ENCODE measurements at regions not wholly inside any gene's neighbourhood (a gene's known extent, or its start where the extent isn't known, plus 50 kb on each side); places are given as distances from the start of the nearest gene placed in this dataset.

GRCh38 chr9:29514336-29514735 is 1941.1 kb upstream of the C9orf72 start:
- Histone ChIP-seq H3K27me3 (ENCODE audit: control insufficient read depth in 2 of 2, insufficient read depth in 2 of 2, low read length in 2 of 2) (no peaks in the 10 kb centered on the region), H3K27ac (ENCODE audit: extremely low read depth, low read depth, low read length) (no peak overlapping the region), H3K9ac (ENCODE audit: insufficient read depth in 1 of 2, low read depth in 2 of 2, low read length in 2 of 2) (no peak overlapping the region), H3K9me3 (replicated peaks; ENCODE audit: control insufficient read depth, insufficient read depth, low read depth, low read length) (no peaks in the 10 kb centered on the region), H2AFZ (ENCODE audit: low read depth, low read length) (no peak overlapping the region), H3K4me3 (no peak overlapping the region), H3K9me1 (ENCODE audit: control insufficient read depth, insufficient read depth, low read length) (no peaks in the 10 kb centered on the region), H3K36me3 (ENCODE audit: control insufficient read depth, insufficient read depth, low read length) (no peaks in the 10 kb centered on the region), H3K4me1 (replicated peaks in 1 of 2; ENCODE audit: control insufficient read depth in 2 of 2, insufficient read depth in 2 of 2, low read length in 2 of 2) (no peaks in the 10 kb centered on the region), H3K79me2 (ENCODE audit: control insufficient read depth, insufficient read depth, low read length) (no peaks in the 10 kb centered on the region), H3K4me2 (ENCODE audit: insufficient read depth, low read length) (no peak overlapping the region), H4K20me1 (replicated peaks; ENCODE audit: control insufficient read depth, insufficient read depth, low read length) (no peaks in the 10 kb centered on the region)
- DNase-seq (ENCODE audit: extremely low read depth in 1 of 4, low spot score in 3 of 4) = no peak
- in situ Hi-C loops (cut with MboI) = no loop called here
- no peak for ATAC-seq
- no TSS peak for BruUV-seq (replicated peaks)
- CTCF ChIA-PET (ENCODE audit: low intra/inter-chr PET ratio) = no interaction called here
- TF ChIP-seq TOE1 (IDR thresholded peaks at IDR 0.05; ENCODE audit: borderline replicate concordance) = no peak
- TF ChIP-seq TOE1 (CRISPR knock-in tag; IDR thresholded peaks at IDR 0.05; ENCODE audit: borderline replicate concordance, low read depth) = no peak
- TF ChIP-seq SETDB1 (IDR thresholded peaks at IDR 0.05; ENCODE audit: low read length) = no peak
- TF ChIP-seq, protein P1, sequence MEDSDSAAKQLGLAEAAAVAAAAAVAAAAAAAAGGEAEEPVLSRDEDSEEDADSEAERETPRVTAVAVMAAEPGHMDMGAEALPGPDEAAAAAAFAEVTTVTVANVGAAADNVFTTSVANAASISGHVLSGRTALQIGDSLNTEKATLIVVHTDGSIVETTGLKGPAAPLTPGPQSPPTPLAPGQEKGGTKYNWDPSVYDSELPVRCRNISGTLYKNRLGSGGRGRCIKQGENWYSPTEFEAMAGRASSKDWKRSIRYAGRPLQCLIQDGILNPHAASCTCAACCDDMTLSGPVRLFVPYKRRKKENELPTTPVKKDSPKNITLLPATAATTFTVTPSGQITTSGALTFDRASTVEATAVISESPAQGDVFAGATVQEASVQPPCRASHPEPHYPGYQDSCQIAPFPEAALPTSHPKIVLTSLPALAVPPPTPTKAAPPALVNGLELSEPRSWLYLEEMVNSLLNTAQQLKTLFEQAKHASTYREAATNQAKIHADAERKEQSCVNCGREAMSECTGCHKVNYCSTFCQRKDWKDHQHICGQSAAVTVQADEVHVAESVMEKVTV (CRISPR knock-in tag; IDR thresholded peaks at IDR 0.05) = no peak
- TF ChIP-seq ZNF740 (CRISPR knock-in tag; IDR thresholded peaks at IDR 0.05) = no peak
- no peak for TF ChIP-seq ZNF740 (tag; IDR thresholded peaks at IDR 0.05)
- no peak for TF ChIP-seq SNAPC5 (CRISPR knock-in tag; IDR thresholded peaks at IDR 0.05)
- TF ChIP-seq, protein P2, sequence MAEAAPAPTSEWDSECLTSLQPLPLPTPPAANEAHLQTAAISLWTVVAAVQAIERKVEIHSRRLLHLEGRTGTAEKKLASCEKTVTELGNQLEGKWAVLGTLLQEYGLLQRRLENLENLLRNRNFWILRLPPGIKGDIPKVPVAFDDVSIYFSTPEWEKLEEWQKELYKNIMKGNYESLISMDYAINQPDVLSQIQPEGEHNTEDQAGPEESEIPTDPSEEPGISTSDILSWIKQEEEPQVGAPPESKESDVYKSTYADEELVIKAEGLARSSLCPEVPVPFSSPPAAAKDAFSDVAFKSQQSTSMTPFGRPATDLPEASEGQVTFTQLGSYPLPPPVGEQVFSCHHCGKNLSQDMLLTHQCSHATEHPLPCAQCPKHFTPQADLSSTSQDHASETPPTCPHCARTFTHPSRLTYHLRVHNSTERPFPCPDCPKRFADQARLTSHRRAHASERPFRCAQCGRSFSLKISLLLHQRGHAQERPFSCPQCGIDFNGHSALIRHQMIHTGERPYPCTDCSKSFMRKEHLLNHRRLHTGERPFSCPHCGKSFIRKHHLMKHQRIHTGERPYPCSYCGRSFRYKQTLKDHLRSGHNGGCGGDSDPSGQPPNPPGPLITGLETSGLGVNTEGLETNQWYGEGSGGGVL (CRISPR knock-in tag; IDR thresholded peaks at IDR 0.05) = no peak
- no peak for TF ChIP-seq ZNF175 (CRISPR knock-in tag; IDR thresholded peaks at IDR 0.05; ENCODE audit: low read depth)
- no peak for TF ChIP-seq LARP7 (IDR thresholded peaks at IDR 0.05)
- no CpG with 5 or more reads among the region's 11 CpGs for WGBS (ENCODE audit: insufficient coverage, low coverage, missing lambda C conversion rate)
- POLR2A ChIA-PET = no interaction called here
- intact Hi-C loops (cut with micrococcal nuclease) = no loop called here
- FAIRE-seq = no peak

Data from K562 (cell line).